ENCODE measurements at regions not wholly inside any gene's neighbourhood (a gene's known extent, or its start where the extent isn't known, plus 50 kb on each side); places are given as distances from the start of the nearest gene placed in this dataset.

- DNase-seq (ENCODE audit: low read depth) = no peak
Measured at GRCh38 chr2:43171789-43172188, 54.6 kb downstream of the ZFP36L2 start.

- no peak for DNase-seq (ENCODE audit: low read depth)
Measured at GRCh38 chr2:43170405-43171105, 55.9 kb downstream of the ZFP36L2 start.

GRCh38 chr2:43169987-43170386 lies 56.4 kb downstream of the ZFP36L2 start:
- DNase-seq (ENCODE audit: low read depth) = no peak

GRCh38 chr2:43169099-43169945 lies 57.1 kb downstream of the ZFP36L2 start:
- DNase-seq (ENCODE audit: low read depth) = peak; percentile 94

- no peak for DNase-seq (ENCODE audit: low read depth)
Measured at GRCh38 chr2:43168016-43168369, 58.4 kb downstream of the ZFP36L2 start.

- DNase-seq (ENCODE audit: low read depth) = no peak
Measured at GRCh38 chr2:43165378-43166069, 60.9 kb downstream of the ZFP36L2 start.

GRCh38 chr2:43164686-43165085 lies 61.7 kb downstream of the ZFP36L2 start:
- no peak for DNase-seq (ENCODE audit: low read depth)

- DNase-seq (ENCODE audit: low read depth) = no peak
Measured at GRCh38 chr2:43163584-43164270, 62.7 kb downstream of the ZFP36L2 start.

- no peak for DNase-seq (ENCODE audit: low read depth)
Measured at GRCh38 chr2:43162511-43162776, 64.0 kb downstream of the ZFP36L2 start.

GRCh38 chr2:43161650-43162510 lies 64.5 kb downstream of the ZFP36L2 start:
- no peak for DNase-seq (ENCODE audit: low read depth)

GRCh38 chr2:43160778-43161177 lies 65.6 kb downstream of the ZFP36L2 start:
- DNase-seq (ENCODE audit: low read depth) = no peak

- no peak for DNase-seq (ENCODE audit: low read depth)
Measured at GRCh38 chr2:43159797-43160196, 66.6 kb downstream of the ZFP36L2 start.

- DNase-seq (ENCODE audit: low read depth) = no peak
Measured at GRCh38 chr2:43158259-43158880, 68.0 kb downstream of the ZFP36L2 start.

- no peak for DNase-seq (ENCODE audit: low read depth)
Measured at GRCh38 chr2:43157506-43158246, 68.7 kb downstream of the ZFP36L2 start.

GRCh38 chr2:43155851-43156411 lies 70.5 kb downstream of the ZFP36L2 start:
- DNase-seq (ENCODE audit: low read depth) = no peak

GRCh38 chr2:43154685-43155084 lies 71.7 kb downstream of the ZFP36L2 start:
- no peak for DNase-seq (ENCODE audit: low read depth)

GRCh38 chr2:43152741-43153647 lies 73.4 kb downstream of the ZFP36L2 start:
- DNase-seq (ENCODE audit: low read depth) = no peak

GRCh38 chr2:43152186-43152585 lies 74.2 kb downstream of the ZFP36L2 start:
- no peak for DNase-seq (ENCODE audit: low read depth)

- DNase-seq (ENCODE audit: low read depth) = no peak
Measured at GRCh38 chr2:43149482-43150107, 76.8 kb downstream of the ZFP36L2 start.

Data from CMK (cell line).